GM23338 (cell line): ENCODE measurements at regions not wholly inside any gene's neighbourhood (a gene's known extent, or its start where the extent isn't known, plus 50 kb on each side); places are given as distances from the start of the nearest gene placed in this dataset.

ENCODE experiments used
- ATAC-seq: fragments of 200-7000 bp; cut with Tn5 transposase; 3 replicates; pipeline ENCODE4 v1.9.1; 2020
- DNase-seq: peaks from one replicate; pipeline ENCODE4 v3.0.0-alpha.2; 2015; ENCODE audit warnings: low spot score
- H2AFZ ChIP-seq: fragments of 200-600 bp; sonication (generic); 2 replicates; pipeline ENCODE4 v1.8.0; 2016; ENCODE audit warnings: antibody characterized with exemption, mild to moderate bottlenecking, moderate library complexity
- H3F3A ChIP-seq: fragments of 200-600 bp; sonication (generic); replicated peaks from 2 replicates; pipeline ENCODE4 v1.8.0; 2017; ENCODE audit warnings: antibody characterized with exemption, mixed run types, low read depth
- H3K27ac ChIP-seq: fragments of 200-600 bp; sonication (generic); 2 replicates; pipeline ENCODE4 v1.6.1; 2016; ENCODE audit warnings: low read depth
- H3K27me3 ChIP-seq: fragments of 200-600 bp; sonication (generic); 2 replicates; pipeline ENCODE4 v1.8.0; 2016; ENCODE audit warnings: mild to moderate bottlenecking, mixed run types, moderate library complexity; ENCODE audit not compliant: insufficient read depth
- H3K36me3 ChIP-seq: fragments of 200-600 bp; sonication (generic); 2 replicates; pipeline ENCODE4 v1.8.0; 2016; ENCODE audit warnings: mild to moderate bottlenecking; ENCODE audit not compliant: insufficient read depth
- H3K4me1 ChIP-seq: fragments of 200-600 bp; sonication (generic); 2 replicates; pipeline ENCODE4 v1.8.0; 2016; ENCODE audit warnings: mild to moderate bottlenecking, moderate library complexity; ENCODE audit not compliant: insufficient read depth
- H3K4me2 ChIP-seq: fragments of 200-600 bp; sonication (generic); 2 replicates; pipeline ENCODE4 v1.7.1; 2017; ENCODE audit warnings: mixed run types
- H3K4me3 ChIP-seq: fragments of 200-600 bp; sonication (generic); 2 replicates; pipeline ENCODE4 v1.6.1; 2016; ENCODE audit warnings: mixed run types
- H3K79me2 ChIP-seq: fragments of 200-600 bp; sonication (generic); replicated peaks from 2 replicates; pipeline ENCODE4 v1.8.0; 2017; ENCODE audit warnings: mild to moderate bottlenecking; ENCODE audit not compliant: insufficient read depth
- H3K9me2 ChIP-seq: fragments of 200-600 bp; sonication (generic); 2 replicates; pipeline ENCODE4 v1.8.0; 2017; ENCODE audit not compliant: insufficient read depth
- H4K20me1 ChIP-seq: fragments of 200-600 bp; sonication (generic); replicated peaks from 2 replicates; pipeline ENCODE4 v1.8.0; 2017; ENCODE audit warnings: mild to moderate bottlenecking; ENCODE audit not compliant: insufficient read depth
- H3K27ac Mint-ChIP-seq: 2 replicates; pipeline ENCODE4 v1.8.0; 2020; ENCODE audit warnings: inconsistent platforms, mild to moderate bottlenecking, moderate library complexity, mixed read lengths
- H3K27me3 Mint-ChIP-seq: 3 replicates; pipeline ENCODE4 v1.8.0; 2022; ENCODE audit warnings: low read depth, mild to moderate bottlenecking, moderate library complexity, mixed read lengths, inconsistent platforms; ENCODE audit not compliant: insufficient read depth, poor library complexity
- H3K36me3 Mint-ChIP-seq: 3 replicates; pipeline ENCODE4 v1.8.0; 2021; ENCODE audit warnings: low read depth, mild to moderate bottlenecking, inconsistent platforms, moderate library complexity, mixed read lengths
- H3K4me1 Mint-ChIP-seq: 3 replicates; pipeline ENCODE4 v1.8.0; 2020; ENCODE audit warnings: mild to moderate bottlenecking, inconsistent platforms, mixed read lengths
- H3K4me3 Mint-ChIP-seq: 3 replicates; pipeline ENCODE4 v1.8.0; 2021; ENCODE audit warnings: moderate library complexity, mild to moderate bottlenecking, inconsistent platforms, mixed read lengths
- H3K9me3 Mint-ChIP-seq: 3 replicates; pipeline ENCODE4 v1.8.0; 2020; ENCODE audit warnings: moderate library complexity, mild to moderate bottlenecking, inconsistent platforms, mixed read lengths
- CREB1 ChIP-seq: fragments of 250-450 bp; sonication (Bioruptor Pico); IDR thresholded peaks from 2 replicates; pipeline ENCODE4 v1.5.0; 2020; ENCODE audit warnings: low read depth, mild to moderate bottlenecking, moderate library complexity
- CTCF ChIP-seq, 2 experiments: fragments of 200-600 bp in 1 of 2; sonication (generic) in 1 of 2; conservative IDR thresholded peaks; 2 replicates each; pipeline versions ENCODE4 v1.5.1 to v1.6.1; 2016 to 2017; ENCODE audit warnings: antibody characterized with exemption in 2 of 2, low read depth in 2 of 2, mild to moderate bottlenecking in 2 of 2, moderate library complexity in 1 of 2
- POLR2AphosphoS5 ChIP-seq: IDR thresholded peaks from 2 replicates; pipeline ENCODE4 v1.6.1; 2016; ENCODE audit warnings: antibody characterized with exemption, low read depth
- REST ChIP-seq: IDR thresholded peaks from one replicate; pipeline ENCODE4 v1.6.1; 2018; ENCODE audit warnings: antibody characterized with exemption; ENCODE audit not compliant: unreplicated experiment
- STAT1 ChIP-seq: IDR thresholded peaks from one replicate; pipeline ENCODE4 v1.6.1; 2016; ENCODE audit warnings: antibody characterized with exemption; ENCODE audit not compliant: unreplicated experiment
- ZNF331 ChIP-seq: fragments of 250-450 bp; sonication (Bioruptor Pico); IDR thresholded peaks from 2 replicates; pipeline ENCODE4 v1.5.0; 2020; ENCODE audit warnings: low read depth, mild to moderate bottlenecking, moderate library complexity

GRCh38 chr10:3978761-3979160 is 193.8 kb upstream of the KLF6 start (continued):
- TF ChIP-seq ZNF331: no peak
- no peak for TF ChIP-seq REST
- no peak for TF ChIP-seq CTCF (conservative IDR thresholded peaks at IDR 0.05; ENCODE audit: low read depth in 2 of 2)
- no peak for TF ChIP-seq POLR2AphosphoS5

GRCh38 chr10:3978174-3978573 is 193.2 kb upstream of the KLF6 start:
- Histone ChIP-seq H2AFZ (no peak overlapping the region), H3K4me3 (no peak overlapping the region), H3K4me1 (no peaks in the 10 kb centered on the region), H3F3A (no peaks in the 10 kb centered on the region), H4K20me1 (no peaks in the 10 kb centered on the region), H3K9me2 (peaks cover 10% of the 10 kb centered on the region), H3K27me3 (no peaks in the 10 kb centered on the region), H3K4me2 (no peak overlapping the region), H3K36me3 (no peaks in the 10 kb centered on the region; the same call in 1 of the 2 replicates), H3K27ac (no peak overlapping the region), H3K79me2 (no peaks in the 10 kb centered on the region)
- peaks cover 7% of the 10 kb centered on the region for H3K9me3 Mint-ChIP-seq
- no peak overlapping the region for H3K27ac Mint-ChIP-seq
- peaks cover 3% of the 10 kb centered on the region; the same call in 2 of the 3 replicates for H3K36me3 Mint-ChIP-seq
- ATAC-seq (no peak), DNase-seq (no peak)
- peaks cover 3% of the 10 kb centered on the region for H3K27me3 Mint-ChIP-seq
- H3K4me1 Mint-ChIP-seq: no peaks in the 10 kb centered on the region
- no peak for TF ChIP-seq STAT1
- H3K4me3 Mint-ChIP-seq: no peak overlapping the region

GRCh38 chr10:3977761-3978160 is 192.8 kb upstream of the KLF6 start:
- Mint-ChIP-seq H3K27me3 (peaks cover 3% of the 10 kb centered on the region), H3K36me3 (peaks cover 2% of the 10 kb centered on the region; the same call in 1 of the 3 replicates), H3K4me1 (no peaks in the 10 kb centered on the region), H3K9me3 (peaks cover 3% of the 10 kb centered on the region), H3K4me3 (no peak overlapping the region), H3K27ac (no peak overlapping the region)
- Histone ChIP-seq H3F3A (no peaks in the 10 kb centered on the region), H3K4me1 (no peaks in the 10 kb centered on the region), H3K27ac (no peak overlapping the region), H3K36me3 (no peaks in the 10 kb centered on the region), H3K27me3 (no peaks in the 10 kb centered on the region), H3K9me2 (peaks cover 10% of the 10 kb centered on the region), H3K4me3 (no peak overlapping the region), H4K20me1 (no peaks in the 10 kb centered on the region), H3K79me2 (no peaks in the 10 kb centered on the region), H2AFZ (no peak overlapping the region), H3K4me2 (no peak overlapping the region)
- DNase-seq: no peak
- no peak for ATAC-seq
- TF ChIP-seq CREB1: no peak
- TF ChIP-seq CTCF (conservative IDR thresholded peaks at IDR 0.05; ENCODE audit: low read depth in 2 of 2): no peak
